SIG-M5 treated with dmso at 0.1 percent for 504 hours (cell line): ENCODE measurements at regions not wholly inside any gene's neighbourhood (a gene's known extent, or its start where the extent isn't known, plus 50 kb on each side); places are given as distances from the start of the nearest gene placed in this dataset.

ENCODE experiments used
- DNase-seq: peaks from one replicate; lab custom pipeline; 2025; ENCODE audit not compliant: unreplicated experiment; lab: John Stamatoyannopoulos, UW

- no peak for DNase-seq
Measured at GRCh38 chr14:99042381-99043266, 229.4 kb downstream of the BCL11B start.

GRCh38 chr14:99043267-99043615, 228.8 kb downstream of the BCL11B start:
- no peak for DNase-seq

GRCh38 chr14:99043756-99044155, 228.2 kb downstream of the BCL11B start:
- DNase-seq = no peak

GRCh38 chr14:99047441-99048031, 224.5 kb downstream of the BCL11B start:
- DNase-seq = no peak

- DNase-seq = no peak
Measured at GRCh38 chr14:99050309-99050708, 221.7 kb downstream of the BCL11B start.

GRCh38 chr14:99052467-99052866, 219.5 kb downstream of the BCL11B start:
- no peak for DNase-seq

GRCh38 chr14:99055019-99055418, 217.0 kb downstream of the BCL11B start:
- DNase-seq = no peak

- DNase-seq = no peak
Measured at GRCh38 chr14:99055816-99056215, 216.2 kb downstream of the BCL11B start.

- no peak for DNase-seq
Measured at GRCh38 chr14:99057576-99058083, 214.4 kb downstream of the BCL11B start.

GRCh38 chr14:99058542-99058941, 213.5 kb downstream of the BCL11B start:
- no peak for DNase-seq

GRCh38 chr14:99062216-99062615, 209.8 kb downstream of the BCL11B start:
- DNase-seq = no peak

GRCh38 chr14:99062772-99063418, 209.1 kb downstream of the BCL11B start:
- no peak for DNase-seq

GRCh38 chr14:99063620-99064225, 208.3 kb downstream of the BCL11B start:
- DNase-seq = no peak

GRCh38 chr14:99064262-99064954, 207.6 kb downstream of the BCL11B start:
- no peak for DNase-seq

- DNase-seq = no peak
Measured at GRCh38 chr14:99065551-99065950, 206.4 kb downstream of the BCL11B start.

- no peak for DNase-seq
Measured at GRCh38 chr14:99066378-99066777, 205.6 kb downstream of the BCL11B start.

- DNase-seq = no peak
Measured at GRCh38 chr14:99067141-99067920, 204.7 kb downstream of the BCL11B start.

GRCh38 chr14:99067927-99068326, 204.1 kb downstream of the BCL11B start:
- DNase-seq = no peak

GRCh38 chr14:99069946-99070345, 202.1 kb downstream of the BCL11B start:
- no peak for DNase-seq

GRCh38 chr14:99072433-99072832, 199.6 kb downstream of the BCL11B start:
- DNase-seq = no peak
